GM12864 (cell line): ENCODE measurements at regions not wholly inside any gene's neighbourhood (a gene's known extent, or its start where the extent isn't known, plus 50 kb on each side); places are given as distances from the start of the nearest gene placed in this dataset.

Source experiments
- DNase-seq: peaks from one replicate; pipeline ENCODE4 v3.0.0-alpha.2; 2011; ENCODE audit warnings: low read depth
- H3K4me3 ChIP-seq: 2 replicates; pipeline ENCODE4 v1.5.1; 2011; ENCODE audit warnings: mild to moderate bottlenecking, low read depth, low read length, control low read depth
- CTCF ChIP-seq: IDR thresholded peaks from 2 replicates; pipeline ENCODE4 v1.5.1; 2011; ENCODE audit warnings: low read depth, mild to moderate bottlenecking, moderate library complexity, low read length, control low read depth, inconsistent platforms; ENCODE audit errors: missing control alignments

- no peak for TF ChIP-seq CTCF
- no peak for DNase-seq
- no peak overlapping the region for H3K4me3 ChIP-seq
These were observed 525.2 kb downstream of the GLRX3 start for GRCh38 chr10:130661419-130661818.

GRCh38 chr10:130662775-130663174 lies 526.6 kb downstream of the GLRX3 start:
- TF ChIP-seq CTCF: no peak
- no peak overlapping the region for H3K4me3 ChIP-seq
- DNase-seq: no peak

GRCh38 chr10:130664526-130664925 lies 528.3 kb downstream of the GLRX3 start:
- no peak overlapping the region for H3K4me3 ChIP-seq
- no peak for DNase-seq
- TF ChIP-seq CTCF: no peak

- no peak for TF ChIP-seq CTCF
- no peak for DNase-seq
These were observed 530.0 kb downstream of the GLRX3 start for GRCh38 chr10:130666215-130666614.

GRCh38 chr10:130686689-130687300 lies 550.6 kb downstream of the GLRX3 start:
- DNase-seq: no peak
- no peak overlapping the region for H3K4me3 ChIP-seq
- no peak for TF ChIP-seq CTCF

More at GRCh38 chr10:130666215-130666614, 530.0 kb downstream of the GLRX3 start:
- no peak overlapping the region for H3K4me3 ChIP-seq

GRCh38 chr10:130687566-130687965 lies 551.4 kb downstream of the GLRX3 start:
- no peak overlapping the region for H3K4me3 ChIP-seq
- DNase-seq: no peak
- TF ChIP-seq CTCF: no peak
